ENCODE measurements at regions not wholly inside any gene's neighbourhood (a gene's known extent, or its start where the extent isn't known, plus 50 kb on each side); places are given as distances from the start of the nearest gene placed in this dataset.

- Mint-ChIP-seq H3K27ac (no peak overlapping the region), H3K27me3 (ENCODE audit: low read depth) (no peaks in the 10 kb centered on the region), H3K9me3 (no peaks in the 10 kb centered on the region), H3K4me1 (peaks cover 0 to 4% of the 10 kb centered on the region in 2 experiments; a peak in 2 of 4 replicates), H3K36me3 (ENCODE audit: insufficient read depth in 1 of 3, low read depth in 3 of 3) (no peaks in the 10 kb centered on the region), H3K4me3 (no peak overlapping the region)
- H4K20me1 ChIP-seq (ENCODE audit: control insufficient read depth, insufficient read depth, insufficient read length) = no peaks in the 10 kb centered on the region
- no peak overlapping the region for H4K91ac ChIP-seq (ENCODE audit: insufficient read length, low read depth, low read length)
- no peak overlapping the region for H3K4ac ChIP-seq (ENCODE audit: low read depth, low read length)
- WGBS (ENCODE audit: extremely low coverage, insufficient read length, low lambda C conversion rate) = no CpG with 5 or more reads among the region's 5 CpGs
- H4K5ac ChIP-seq (ENCODE audit: insufficient read length, low read depth, low read length) = no peak overlapping the region
- H3T11ph ChIP-seq (ENCODE audit: low read length) = no peak overlapping the region
- H3K79me2 ChIP-seq (ENCODE audit: insufficient read depth, low read length) = no peaks in the 10 kb centered on the region
- no peak overlapping the region for H2AK5ac ChIP-seq (ENCODE audit: insufficient read length, low read length)
- no peaks in the 10 kb centered on the region for H3K79me1 ChIP-seq (ENCODE audit: insufficient read depth, low read depth, low read length, poor library complexity, severe bottlenecking)
- no peak overlapping the region for H2BK20ac ChIP-seq (ENCODE audit: low read depth, low read length, poor library complexity, severe bottlenecking)
- H4K8ac ChIP-seq (replicated peaks; ENCODE audit: insufficient read length, low read depth, low read length) = no peak overlapping the region
- no peak overlapping the region for H3K27ac ChIP-seq (ENCODE audit: insufficient read length, low read depth, low read length)
- no peaks in the 10 kb centered on the region for H3K27me3 ChIP-seq (ENCODE audit: insufficient read depth, low read length)
- H3K14ac ChIP-seq (ENCODE audit: insufficient read depth, low read length) = no peak overlapping the region
- no peak overlapping the region for H2BK5ac ChIP-seq (ENCODE audit: insufficient read length, low read length)
- H2BK15ac ChIP-seq (ENCODE audit: low read depth, low read length) = no peak overlapping the region
- H3K9ac ChIP-seq (ENCODE audit: extremely low read depth, insufficient read length, low read length) = no peak overlapping the region
- no peaks in the 10 kb centered on the region for H3K4me1 ChIP-seq (ENCODE audit: insufficient read depth, low read length)
- DNase-seq = no peak
- H2BK120ac ChIP-seq (ENCODE audit: low read depth, low read length, poor library complexity, severe bottlenecking) = no peak overlapping the region
- no peaks in the 10 kb centered on the region for H3K9me3 ChIP-seq (ENCODE audit: control insufficient read depth, low read depth, low read length)
- no peak overlapping the region for H3K4me2 ChIP-seq (ENCODE audit: insufficient read depth, insufficient read length, low read length)
- H3K18ac ChIP-seq (ENCODE audit: insufficient read length, low read depth, low read length) = no peak overlapping the region
- H2AFZ ChIP-seq (ENCODE audit: low read length) = no peak overlapping the region
- no peaks in the 10 kb centered on the region for H3K23me2 ChIP-seq (ENCODE audit: insufficient read length, low read depth, low read length, poor library complexity, severe bottlenecking)
- H3K23ac ChIP-seq (ENCODE audit: insufficient read length, low read depth, low read length) = no peak overlapping the region
- no peak for TF ChIP-seq CTCF (conservative IDR thresholded peaks at IDR 0.05)
- no peak overlapping the region for H2BK12ac ChIP-seq (ENCODE audit: insufficient read length, low read depth, low read length)
- no peak overlapping the region for H3K56ac ChIP-seq (ENCODE audit: insufficient read length, low read depth, low read length)
Observed at GRCh38 chr5:84817953-84818352, 433.3 kb upstream of the EDIL3 start.
